ENCODE measurements at regions not wholly inside any gene's neighbourhood (a gene's known extent, or its start where the extent isn't known, plus 50 kb on each side); places are given as distances from the start of the nearest gene placed in this dataset.
"Not testable (repeated sequence)": the region's sequence is repeated elsewhere in the genome, so short reads cannot be mapped to it uniquely, and the experiment has no call there.

DNA sequence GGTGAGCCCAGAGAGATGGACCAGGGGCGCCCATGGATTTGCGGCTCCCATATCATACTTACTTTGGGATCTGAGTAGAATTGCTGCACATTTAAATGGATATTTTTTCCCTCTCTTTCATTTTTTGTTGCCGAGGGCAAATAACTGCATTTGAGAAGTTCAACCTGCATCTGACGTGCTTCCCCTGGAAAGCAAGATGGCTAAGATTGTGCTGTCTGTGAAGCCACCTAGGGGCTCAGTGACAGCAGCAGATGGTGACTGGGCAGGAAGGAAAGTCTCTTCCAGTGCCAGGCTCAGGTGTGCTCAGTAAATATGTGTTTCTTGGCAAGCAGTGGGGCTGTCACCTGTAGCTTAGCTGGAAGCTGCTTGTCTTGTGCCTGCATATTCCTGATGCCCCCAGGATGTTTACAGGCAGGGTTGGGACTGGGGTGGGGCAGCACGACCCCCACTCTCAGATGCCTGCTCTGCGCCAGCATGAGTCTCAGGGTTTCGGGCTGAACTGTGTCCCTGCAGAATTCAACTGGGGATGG, 59.8 kb upstream of the ETV3 start:
- Histone ChIP-seq H3K9me3 (no peaks in the 10 kb centered on the region), H3K36me3 (no peaks in the 10 kb centered on the region), H3K4me1 (no peaks in the 10 kb centered on the region), H3K4me3 (no peak overlapping the region), H3K27me3 (peaks cover 14 to 40% of the 10 kb centered on the region in 2 donors), H3K27ac (peak overlapping the region; percentile 39 to 76)
- ATAC-seq (peak; percentile 47), DNase-seq (no peak)
- no peak for TF ChIP-seq CTCF (IDR thresholded peaks at IDR 0.05)
- intact Hi-C loops (cut with DNase I): loop anchor here in 1 of 2 donors (10.0 kb wide), 1 partner anchor 297 kb away; no protein-coding TSS in a partner anchor

DNA sequence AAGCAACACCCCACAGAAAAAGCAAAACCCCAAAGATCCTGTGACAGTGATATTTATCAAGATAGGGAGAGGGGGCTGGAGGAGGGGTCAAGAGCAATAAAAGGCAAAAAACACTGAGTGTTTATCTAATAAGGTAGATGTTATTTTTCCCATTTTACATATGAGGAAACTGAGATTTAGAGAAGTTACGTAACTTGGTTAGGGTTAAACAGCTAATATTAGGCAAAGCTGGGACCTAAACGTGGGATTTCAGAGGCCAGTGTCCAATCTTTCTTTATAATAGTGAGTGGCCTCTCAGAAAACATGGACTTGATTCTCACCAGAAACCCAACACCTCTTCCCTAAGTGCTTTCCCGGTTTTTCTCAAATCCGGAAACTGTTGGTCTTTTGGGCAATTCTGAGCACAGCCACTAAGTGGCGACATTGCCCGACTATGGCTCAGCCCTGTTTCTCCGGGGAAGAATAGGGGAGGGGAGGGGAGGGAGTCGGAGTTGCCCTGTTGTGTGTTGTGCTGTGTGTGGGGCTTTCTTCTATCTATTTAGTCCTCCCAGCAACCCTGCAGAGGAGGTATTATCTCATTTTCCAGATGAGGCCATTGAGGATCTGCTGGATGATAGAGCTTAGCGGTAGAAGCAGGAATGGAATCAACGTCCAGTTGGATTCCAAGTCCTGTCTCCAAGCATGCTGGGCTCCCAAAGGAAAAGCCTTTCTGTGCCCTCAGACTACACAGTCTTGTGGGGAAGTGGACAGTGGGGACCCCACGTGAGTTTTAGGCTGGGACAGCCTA, 58.7 kb upstream of the ETV3 start:
- intact Hi-C loops (cut with DNase I): loop anchor here in 1 of 2 donors (10.0 kb wide), 1 partner anchor 298 kb away; no protein-coding TSS in a partner anchor
- H3K27me3 ChIP-seq: peaks cover 14 to 51% of the 10 kb centered on the region in 2 donors
- TF ChIP-seq CTCF (IDR thresholded peaks at IDR 0.05): peak; percentile 16 to 28
- H3K27ac ChIP-seq, H3K4me3 ChIP-seq, DNase-seq, H3K4me1 ChIP-seq, H3K36me3 ChIP-seq, H3K9me3 ChIP-seq: not testable (repeated sequence)
- peak; percentile 59 for ATAC-seq

DNA sequence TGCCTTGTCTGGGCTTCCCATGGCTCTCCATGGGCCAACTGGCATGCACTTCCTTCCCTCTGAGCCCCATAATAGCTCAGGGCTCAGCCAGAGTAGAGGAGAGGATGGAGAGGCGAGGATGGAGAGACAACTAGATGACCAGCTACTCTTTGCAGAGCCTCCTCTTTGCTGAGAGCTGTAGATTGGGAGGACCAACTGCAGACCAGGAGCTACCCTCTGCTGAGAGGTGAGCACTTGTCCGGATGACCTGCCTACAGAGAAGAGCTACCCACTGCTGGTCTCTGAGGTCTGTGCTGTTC, 58.0 kb upstream of the ETV3 start:
- no peak for ATAC-seq

GRCh38 chr1:157195521-157196244, 57.5 kb upstream of the ETV3 start:
- Histone ChIP-seq H3K36me3 (no peaks in the 10 kb centered on the region), H3K27me3 (peaks cover 14 to 53% of the 10 kb centered on the region in 2 donors), H3K4me3 (no peak overlapping the region), H3K4me1 (no peaks in the 10 kb centered on the region), H3K27ac (no peak overlapping the region), H3K9me3 (no peaks in the 10 kb centered on the region)
- intact Hi-C loops (cut with DNase I): loop anchor here in 1 of 2 donors (10.0 kb wide), 1 partner anchor 299 kb away; no protein-coding TSS in a partner anchor
- DNase-seq (no peak), ATAC-seq (no peak)
- no peak for TF ChIP-seq CTCF (IDR thresholded peaks at IDR 0.05)

More for the DNA sequence above, 58.0 kb upstream of the ETV3 start:
- Histone ChIP-seq H3K36me3 (no peaks in the 10 kb centered on the region), H3K27me3 (peaks cover 14 to 53% of the 10 kb centered on the region in 2 donors), H3K27ac (no peak overlapping the region), H3K9me3 (no peaks in the 10 kb centered on the region), H3K4me3 (no peak overlapping the region), H3K4me1 (no peaks in the 10 kb centered on the region)
- intact Hi-C loops (cut with DNase I): loop anchor here in 1 of 2 donors (10.0 kb wide), 1 partner anchor 299 kb away; no protein-coding TSS in a partner anchor
- TF ChIP-seq CTCF (IDR thresholded peaks at IDR 0.05): no peak
- no peak for DNase-seq
